Lower leg skin (tissue), 4 donors: ENCODE measurements at regions not wholly inside any gene's neighbourhood (a gene's known extent, or its start where the extent isn't known, plus 50 kb on each side); places are given as distances from the start of the nearest gene placed in this dataset.

Experiments
- DNase-seq, 2 donors: peaks; one replicate each; pipeline ENCODE4 v3.0.0-alpha.2; 2019; ENCODE audit warnings: low spot score in 2 of 2
- H3K4me3 ChIP-seq: fragments of 200-600 bp; sonication (generic); 2 replicates; pipeline ENCODE4 v1.5.1; 2017; ENCODE audit warnings: mild to moderate bottlenecking, low read depth; ENCODE audit not compliant: poor library complexity, severe bottlenecking
- CTCF ChIP-seq, 3 donors: fragments of 450-650 bp; IDR thresholded peaks; one replicate each; pipeline ENCODE4 v1.5.1; 2016; ENCODE audit warnings: antibody characterized with exemption in 3 of 3, mild to moderate bottlenecking in 3 of 3, moderate library complexity in 2 of 3
- POLR2A ChIP-seq, 2 donors: fragments of 450-650 bp; IDR thresholded peaks; one replicate each; pipeline ENCODE4 v1.6.1; 2016 to 2017; ENCODE audit warnings: antibody characterized with exemption in 2 of 2, mild to moderate bottlenecking in 1 of 2, moderate library complexity in 1 of 2
- WGBS, 2 donors: methylation state at CpG; one replicate each; pipeline ENCODE4 v1.1.5; 2018; 5-methylcytosine and 5-hydroxymethylcytosine counted together
- intact Hi-C: fragments of 100-400 bp; cut with DNase I; formaldehyde crosslinking; loops from one replicate; pipeline ENCODE4 v1.15.0; 2023; ENCODE audit warnings: low total_unique reads

- no peak for TF ChIP-seq CTCF (IDR thresholded peaks at IDR 0.05)
- no peak for TF ChIP-seq POLR2A (IDR thresholded peaks at IDR 0.05)
- no peak for DNase-seq
- intact Hi-C loops, result no loop called here
- H3K4me3 ChIP-seq, result no peak overlapping the region
- 74 to 79% methylated on average over 4 of the region's 4 CpGs for WGBS, 2 donors
These were observed 284.3 kb upstream of the CDH11 start for GRCh38 chr16:65406116-65406515.

GRCh38 chr16:65394281-65394680, 272.4 kb upstream of the CDH11 start:
- 43 to 45% methylated on average over 6 of the region's 6 CpGs for WGBS, 2 donors
- no peak for TF ChIP-seq POLR2A (IDR thresholded peaks at IDR 0.05)
- no peak for DNase-seq
- intact Hi-C loops, result no loop called here
- H3K4me3 ChIP-seq, result no peak overlapping the region

GRCh38 chr16:65392806-65393565, 271.1 kb upstream of the CDH11 start:
- DNase-seq, result no peak

GRCh38 chr16:65388592-65388991, 266.7 kb upstream of the CDH11 start:
- intact Hi-C loops, result no loop called here
- no peak for DNase-seq
- TF ChIP-seq CTCF (IDR thresholded peaks at IDR 0.05), result no peak
- no peak overlapping the region for H3K4me3 ChIP-seq

More at GRCh38 chr16:65392806-65393565, 271.1 kb upstream of the CDH11 start:
- WGBS, 2 donors, result 72% methylated on average over 13 of the region's 13 CpGs
- intact Hi-C loops, result no loop called here
- H3K4me3 ChIP-seq, result no peak overlapping the region
- TF ChIP-seq POLR2A (IDR thresholded peaks at IDR 0.05) (no peak), CTCF (IDR thresholded peaks at IDR 0.05) (no peak)

GRCh38 chr16:65386672-65387071, 264.8 kb upstream of the CDH11 start:
- WGBS, 2 donors, result 52% methylated on average over 2 of the region's 2 CpGs
- intact Hi-C loops, result no loop called here
- no peak for DNase-seq
- TF ChIP-seq POLR2A (IDR thresholded peaks at IDR 0.05) (no peak), CTCF (IDR thresholded peaks at IDR 0.05) (no peak)
- no peak overlapping the region for H3K4me3 ChIP-seq

- H3K4me3 ChIP-seq, result no peak overlapping the region
- TF ChIP-seq CTCF (IDR thresholded peaks at IDR 0.05) (no peak), POLR2A (IDR thresholded peaks at IDR 0.05) (no peak)
- DNase-seq, result no peak
- WGBS, 2 donors, result 50 to 58% methylated on average over 1 of the region's 1 CpG
- intact Hi-C loops, result no loop called here
These were observed 262.6 kb upstream of the CDH11 start for GRCh38 chr16:65384441-65384840.
